OCI-LY3 (cell line): ENCODE measurements at regions not wholly inside any gene's neighbourhood (a gene's known extent, or its start where the extent isn't known, plus 50 kb on each side); places are given as distances from the start of the nearest gene placed in this dataset.

Experiments used
- H2AFZ ChIP-seq: fragments of 200-600, 300-600 bp; shearing (Covaris generic); 2 replicates; pipeline ENCODE4 v1.6.0; 2014; ENCODE audit warnings: antibody characterized with exemption, low read depth, low read length
- H3K27ac ChIP-seq: fragments of 200-600, 300-600 bp; sonication (generic); 2 replicates; pipeline ENCODE4 v1.5.1; 2014; ENCODE audit warnings: mild to moderate bottlenecking, low read length, moderate library complexity, mixed read lengths
- H3K27me3 ChIP-seq: fragments of 200-600, 300-600 bp; sonication (generic); 2 replicates; pipeline ENCODE4 v1.6.1; 2014; ENCODE audit warnings: low read depth, low read length, mixed read lengths
- H3K36me3 ChIP-seq: fragments of 200-600, 300-600 bp; sonication (generic); replicated peaks from 2 replicates; pipeline ENCODE3; 2014; ENCODE audit warnings: low read depth, low read length, mixed read lengths
- H3K4me1 ChIP-seq: fragments of 300-600, 200-600 bp; sonication (generic); 2 replicates; pipeline ENCODE4 v1.6.1; 2014; ENCODE audit warnings: low read length, mixed read lengths
- H3K4me2 ChIP-seq: fragments of 200-600, 300-600 bp; sonication (generic); 2 replicates; pipeline ENCODE4 v1.6.1; 2014; ENCODE audit warnings: low read length, mixed read lengths
- H3K4me3 ChIP-seq: fragments of 300-600, 200-600 bp; sonication (generic); 2 replicates; pipeline ENCODE4 v1.5.1; 2014; ENCODE audit warnings: antibody characterized with exemption, mild to moderate bottlenecking, low read length, moderate library complexity
- H3K79me2 ChIP-seq: fragments of 300-600, 200-600 bp; shearing (Covaris generic); 2 replicates; pipeline ENCODE4 v1.6.1; 2014; ENCODE audit warnings: mild to moderate bottlenecking, low read length, mixed read lengths
- H3K9ac ChIP-seq: fragments of 300-600, 200-600 bp; shearing (Covaris generic); 2 replicates; pipeline ENCODE4 v1.6.0; 2014; ENCODE audit warnings: mild to moderate bottlenecking, low read length, moderate library complexity
- H3K9me3 ChIP-seq: fragments of 200-600, 300-600 bp; shearing (Covaris generic); 2 replicates; pipeline ENCODE4 v1.6.1; 2014; ENCODE audit warnings: low read length, mixed read lengths; ENCODE audit not compliant: insufficient read depth
- H4K20me1 ChIP-seq: fragments of 200-600, 300-600 bp; sonication (generic); 2 replicates; pipeline ENCODE4 v1.6.1; 2016; ENCODE audit warnings: low read length, mixed read lengths; ENCODE audit not compliant: insufficient read depth
- EZH2phosphoT487 ChIP-seq: fragments of 200-600 bp; shearing (Covaris generic); IDR thresholded peaks from 2 replicates; pipeline ENCODE4 v1.6.1; 2018; ENCODE audit warnings: antibody characterized with exemption, mixed run types, low read depth
- TF ChIP-seq, protein P1 (sequence below): fragments of 200-600, 300-600 bp; sonication (generic); IDR thresholded peaks from 2 replicates; pipeline ENCODE4 v1.5.1; 2014; ENCODE audit warnings: antibody characterized with exemption, low read length, low read depth

DNA sequence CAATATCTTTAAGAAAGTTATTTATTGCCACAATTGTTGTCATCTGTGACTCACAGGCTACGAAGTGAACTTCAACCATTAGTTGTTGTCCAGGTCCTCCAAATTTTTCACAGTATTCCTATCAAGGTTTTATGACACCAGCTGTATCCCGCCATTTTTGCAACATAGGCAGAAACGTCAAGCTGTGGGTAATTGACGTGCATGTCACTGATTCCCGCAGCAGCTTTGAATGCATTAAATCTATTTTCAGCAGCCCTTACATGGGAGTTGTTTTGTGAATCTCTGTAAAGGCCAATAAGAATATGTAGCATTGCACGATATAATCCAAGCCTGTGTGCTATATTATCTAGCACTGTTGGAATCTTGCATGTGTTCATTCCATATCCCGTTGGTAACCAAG is 109.1 kb upstream of the TOPAZ1 start:
- H3K36me3 ChIP-seq = no peaks in the 10 kb centered on the region
- no peaks in the 10 kb centered on the region for H3K79me2 ChIP-seq
- no peak overlapping the region for H2AFZ ChIP-seq
- TF ChIP-seq, protein P1, sequence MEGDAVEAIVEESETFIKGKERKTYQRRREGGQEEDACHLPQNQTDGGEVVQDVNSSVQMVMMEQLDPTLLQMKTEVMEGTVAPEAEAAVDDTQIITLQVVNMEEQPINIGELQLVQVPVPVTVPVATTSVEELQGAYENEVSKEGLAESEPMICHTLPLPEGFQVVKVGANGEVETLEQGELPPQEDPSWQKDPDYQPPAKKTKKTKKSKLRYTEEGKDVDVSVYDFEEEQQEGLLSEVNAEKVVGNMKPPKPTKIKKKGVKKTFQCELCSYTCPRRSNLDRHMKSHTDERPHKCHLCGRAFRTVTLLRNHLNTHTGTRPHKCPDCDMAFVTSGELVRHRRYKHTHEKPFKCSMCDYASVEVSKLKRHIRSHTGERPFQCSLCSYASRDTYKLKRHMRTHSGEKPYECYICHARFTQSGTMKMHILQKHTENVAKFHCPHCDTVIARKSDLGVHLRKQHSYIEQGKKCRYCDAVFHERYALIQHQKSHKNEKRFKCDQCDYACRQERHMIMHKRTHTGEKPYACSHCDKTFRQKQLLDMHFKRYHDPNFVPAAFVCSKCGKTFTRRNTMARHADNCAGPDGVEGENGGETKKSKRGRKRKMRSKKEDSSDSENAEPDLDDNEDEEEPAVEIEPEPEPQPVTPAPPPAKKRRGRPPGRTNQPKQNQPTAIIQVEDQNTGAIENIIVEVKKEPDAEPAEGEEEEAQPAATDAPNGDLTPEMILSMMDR = no peak
- no peak for TF ChIP-seq EZH2phosphoT487
- H3K9ac ChIP-seq = no peak overlapping the region
- H3K4me1 ChIP-seq = peaks cover 10% of the 10 kb centered on the region; the same call in 1 of the 2 replicates
- H4K20me1 ChIP-seq = no peaks in the 10 kb centered on the region
- H3K9me3 ChIP-seq = no peaks in the 10 kb centered on the region
- H3K27me3 ChIP-seq = peaks cover 48% of the 10 kb centered on the region
- H3K27ac ChIP-seq = no peak overlapping the region
- H3K4me3 ChIP-seq = no peak overlapping the region
- H3K4me2 ChIP-seq = no peak overlapping the region

DNA sequence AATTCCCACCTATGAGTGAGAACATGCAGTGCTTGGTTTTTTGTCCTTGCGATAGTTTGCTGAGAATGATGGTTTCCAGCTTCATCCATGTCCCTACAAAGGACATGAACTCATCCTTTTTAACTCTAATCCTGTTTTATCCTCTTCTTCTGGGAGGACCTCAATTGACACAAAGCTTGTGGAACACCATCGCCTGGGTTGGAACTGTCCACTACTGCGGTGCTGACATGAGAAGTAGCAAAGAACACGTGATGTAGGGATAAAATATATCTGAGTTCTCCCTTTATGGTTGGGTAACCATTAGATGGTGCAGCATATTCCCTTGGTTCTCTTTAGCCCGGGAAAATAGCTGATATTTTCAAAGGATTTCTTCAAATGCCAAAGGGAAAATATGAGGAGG is 105.3 kb upstream of the TOPAZ1 start:
- TF ChIP-seq EZH2phosphoT487 = no peak
- TF ChIP-seq, protein P1 = no peak
- Histone ChIP-seq H3K36me3 (no peaks in the 10 kb centered on the region), H3K4me2 (no peak overlapping the region), H2AFZ (no peak overlapping the region), H4K20me1 (no peaks in the 10 kb centered on the region), H3K4me3 (no peak overlapping the region), H3K9ac (no peak overlapping the region), H3K79me2 (no peaks in the 10 kb centered on the region), H3K4me1 (no peaks in the 10 kb centered on the region), H3K9me3 (no peaks in the 10 kb centered on the region), H3K27me3 (peaks cover 51% of the 10 kb centered on the region), H3K27ac (no peak overlapping the region)

DNA sequence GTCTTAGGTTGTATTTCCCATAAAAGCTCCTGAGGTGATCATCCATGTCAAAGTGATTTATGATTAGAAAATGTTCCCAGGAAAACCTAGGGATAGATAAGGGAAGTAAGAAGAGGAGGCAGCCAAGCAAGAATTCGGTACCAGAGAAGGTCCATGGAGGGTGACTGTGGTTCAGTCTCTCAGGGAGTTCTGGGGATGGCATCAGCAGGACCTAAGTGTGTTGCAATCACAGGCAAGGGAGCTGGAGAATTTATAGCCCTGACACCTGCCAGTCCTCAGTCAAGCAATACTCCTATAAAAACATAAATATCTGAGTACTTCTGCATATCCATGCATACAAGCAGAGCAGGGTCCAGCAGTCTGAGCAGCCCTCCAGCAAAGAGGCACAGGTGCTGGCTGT is 95.6 kb upstream of the TOPAZ1 start:
- Histone ChIP-seq H3K9ac (no peak overlapping the region), H3K27ac (no peak overlapping the region), H3K4me2 (no peak overlapping the region), H3K79me2 (no peaks in the 10 kb centered on the region), H3K9me3 (no peaks in the 10 kb centered on the region), H3K4me3 (no peak overlapping the region), H4K20me1 (no peaks in the 10 kb centered on the region), H3K36me3 (no peaks in the 10 kb centered on the region), H2AFZ (no peak overlapping the region), H3K27me3 (peaks cover 41% of the 10 kb centered on the region), H3K4me1 (no peaks in the 10 kb centered on the region)
- TF ChIP-seq EZH2phosphoT487 = no peak
- TF ChIP-seq, protein P1 = no peak

DNA sequence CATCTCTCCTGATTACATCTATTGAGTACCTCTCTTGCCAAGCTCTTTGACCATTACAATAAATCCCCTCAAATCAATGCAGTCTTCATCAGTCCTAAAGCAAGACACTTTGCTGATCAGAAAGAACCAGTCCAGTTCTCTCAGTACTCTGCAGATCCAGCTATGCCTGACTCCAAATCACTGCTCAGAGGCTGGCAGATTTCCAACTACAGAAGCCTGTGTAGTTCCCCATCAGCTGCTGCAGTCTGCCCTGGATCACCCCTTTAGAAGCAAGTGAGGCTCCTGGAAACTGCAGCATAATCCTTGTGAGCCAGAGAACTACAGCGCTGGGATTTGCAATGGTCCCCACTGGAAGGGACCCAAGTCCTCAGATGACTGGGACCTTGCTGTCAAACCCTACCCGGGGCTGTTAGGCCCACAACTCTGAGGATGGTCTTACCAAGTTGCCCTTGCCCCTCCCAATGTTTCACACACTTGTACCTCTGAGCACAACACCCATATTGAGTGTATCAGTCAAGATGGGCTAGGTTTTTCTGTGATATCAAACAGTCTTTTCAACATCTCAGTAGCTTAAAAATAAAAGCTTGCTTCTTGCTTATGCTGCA is 81.9 kb upstream of the TOPAZ1 start:
- Histone ChIP-seq H2AFZ (no peak overlapping the region), H3K27ac (no peak overlapping the region), H3K4me1 (peaks cover 24% of the 10 kb centered on the region), H4K20me1 (no peaks in the 10 kb centered on the region), H3K79me2 (no peaks in the 10 kb centered on the region), H3K4me3 (no peak overlapping the region), H3K9ac (no peak overlapping the region), H3K27me3 (peaks cover 28% of the 10 kb centered on the region), H3K9me3 (no peaks in the 10 kb centered on the region), H3K36me3 (no peaks in the 10 kb centered on the region), H3K4me2 (no peak overlapping the region)
- TF ChIP-seq, protein P1 = no peak
- no peak for TF ChIP-seq EZH2phosphoT487
